Head of caudate nucleus (tissue), 42 donors: ENCODE measurements at regions not wholly inside any gene's neighbourhood (a gene's known extent, or its start where the extent isn't known, plus 50 kb on each side); places are given as distances from the start of the nearest gene placed in this dataset.
A peak's percentile ranks its signal among the peaks of the same experiment; 100 is the strongest.
"Not testable (repeated sequence)": the region's sequence is repeated elsewhere in the genome, so short reads cannot be mapped to it uniquely, and the experiment has no call there.

Source experiments
- DNase-seq, 42 donors: peaks; one replicate each; pipeline versions ENCODE4 v3.0.0 to v3.0.0-alpha.2; 2020 to 2021; ENCODE audit warnings: mixed read lengths in 7 of 42
- intact Hi-C: fragments of 100-400 bp; cut with DNase I; formaldehyde crosslinking; loops from one replicate; pipeline ENCODE4 v1.15.0; 2022

DNA sequence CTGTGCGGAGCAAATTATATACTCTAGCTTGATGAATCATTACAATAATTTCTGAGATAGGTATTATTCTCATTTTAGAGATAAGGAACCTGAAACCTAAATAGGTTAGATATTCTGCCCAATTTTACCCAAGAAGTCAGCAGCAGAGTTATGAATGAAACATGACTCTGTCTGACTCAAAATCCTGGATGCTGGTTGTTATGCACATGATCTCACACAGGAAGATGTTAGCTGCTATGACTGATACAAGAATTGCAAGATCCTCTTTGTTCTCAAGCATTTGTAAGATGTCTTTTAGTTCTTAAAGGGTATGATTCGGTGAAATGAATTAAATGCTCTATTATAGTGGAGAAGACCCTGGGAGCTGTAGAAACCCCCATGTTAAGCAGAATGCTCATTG, 447.8 kb downstream of the KIF2B start:
- intact Hi-C loops, result no loop called here
- DNase-seq, result no peak

DNA sequence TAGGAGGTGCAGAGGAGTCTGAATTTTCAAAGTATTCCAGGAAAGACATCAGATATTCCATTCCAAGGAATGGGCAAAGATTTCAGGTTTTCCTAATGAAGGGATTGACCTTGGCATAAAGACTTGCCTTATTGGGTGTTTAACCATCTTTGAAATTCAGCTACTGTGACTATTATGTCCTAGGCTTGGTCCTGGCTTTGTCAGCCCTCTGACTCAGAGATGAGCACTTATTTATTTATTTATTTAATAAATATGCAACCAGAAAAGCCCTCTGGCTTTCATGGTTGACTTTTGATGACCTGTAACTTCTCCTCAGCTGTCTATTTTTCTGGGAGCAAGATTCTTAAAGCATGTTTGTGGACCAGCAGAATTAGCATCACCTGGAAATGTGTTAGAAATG, 455.1 kb downstream of the KIF2B start:
- intact Hi-C loops, result no loop called here
- no peak for DNase-seq

DNA sequence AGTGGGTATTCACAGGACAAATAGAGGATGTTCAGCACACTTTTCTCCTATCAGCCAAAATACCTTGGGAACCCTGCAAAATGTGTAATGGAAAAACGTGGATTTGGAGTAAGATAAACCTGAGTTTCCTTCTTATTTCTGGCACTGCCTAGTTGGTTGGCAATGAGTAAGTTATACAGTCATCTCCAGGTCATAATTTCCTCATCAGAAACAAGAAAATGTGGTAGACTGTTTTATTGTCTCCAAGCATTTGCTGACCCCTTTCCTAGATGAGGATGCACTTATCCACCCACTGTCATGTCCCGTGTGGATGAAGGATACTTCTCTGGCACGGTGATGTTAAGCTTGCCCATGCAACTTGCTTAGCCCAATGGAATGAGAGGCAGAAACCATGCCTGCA, 458.0 kb downstream of the KIF2B start:
- intact Hi-C loops, result no loop called here
- DNase-seq, result no peak

DNA sequence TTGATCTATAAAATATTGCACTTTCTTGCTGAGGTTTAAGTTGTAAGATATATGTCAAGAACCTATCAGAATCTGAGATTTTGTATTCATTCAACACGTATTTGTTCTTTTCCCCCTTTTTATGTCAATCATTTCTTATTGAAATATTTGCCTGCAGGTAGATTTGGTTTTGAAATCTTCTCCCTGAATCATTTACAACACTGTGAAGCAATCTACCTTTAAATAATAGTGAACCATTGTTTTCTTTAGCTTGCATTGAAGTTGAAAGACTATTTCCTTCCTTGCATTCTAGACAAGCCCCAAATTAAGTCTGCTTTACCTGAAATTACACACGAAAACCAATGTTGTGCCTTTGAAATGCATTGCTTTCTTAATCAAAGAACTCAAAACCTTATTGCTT, 460.2 kb downstream of the KIF2B start:
- intact Hi-C loops, result no loop called here
- no peak for DNase-seq

DNA sequence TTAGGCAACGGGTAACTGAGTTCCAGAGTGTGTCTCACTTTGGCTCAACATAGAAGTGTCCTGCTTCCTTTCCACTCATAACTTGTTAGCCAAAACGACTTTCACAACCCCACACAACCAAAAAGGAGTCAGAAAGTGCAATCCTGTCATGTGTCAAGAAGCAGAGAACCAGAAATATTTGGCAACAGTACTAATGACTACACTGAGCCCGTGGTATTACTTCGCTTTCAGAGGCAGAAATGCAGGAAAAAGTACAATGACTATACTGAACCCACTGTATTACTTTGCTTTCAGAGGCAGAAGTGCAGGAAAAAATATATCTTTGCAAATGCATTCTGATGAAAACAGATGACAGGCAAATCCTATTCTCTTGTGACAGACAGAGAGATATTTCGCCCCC, 484.6 kb downstream of the KIF2B start:
- no peak for DNase-seq
- intact Hi-C loops, result no loop called here

DNA sequence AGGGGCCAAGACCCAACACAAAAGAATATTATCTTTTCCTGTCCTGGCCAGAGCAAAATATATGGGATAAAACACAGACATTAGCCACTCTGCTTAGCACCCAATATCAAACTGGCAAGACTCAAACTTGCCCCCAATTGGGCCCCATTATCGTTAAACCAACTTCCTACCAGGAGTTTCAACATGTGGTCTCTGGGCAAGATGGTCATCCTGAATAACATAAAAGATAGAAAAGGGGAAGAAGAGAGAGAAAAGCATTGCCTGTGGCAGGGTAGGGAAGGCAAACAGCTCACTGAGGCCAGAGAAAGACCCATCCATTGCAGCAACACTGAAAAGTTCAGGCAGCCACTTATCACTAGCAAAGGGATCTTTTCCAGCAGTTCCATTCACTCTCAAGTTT, 502.1 kb downstream of the KIF2B start:
- no peak for DNase-seq
- intact Hi-C loops, result no loop called here

DNA sequence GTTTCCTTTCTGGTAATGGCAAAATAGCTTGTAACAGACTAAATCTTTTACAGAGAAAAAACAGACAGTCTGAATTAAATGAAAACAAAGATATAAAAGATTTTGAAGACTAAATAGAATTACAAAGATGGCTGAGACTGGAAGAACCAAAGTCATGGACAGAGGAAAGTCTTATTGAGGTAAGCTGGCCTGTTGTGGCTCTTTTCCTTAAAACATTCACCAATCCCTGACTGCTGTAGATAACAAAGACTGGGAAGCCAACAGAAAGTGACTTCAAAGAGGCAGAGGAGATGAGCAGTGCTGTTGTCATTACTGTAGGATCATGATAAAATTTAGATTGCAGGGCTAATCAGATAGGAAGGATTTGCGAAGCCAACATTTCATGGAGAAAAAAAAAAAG, 517.0 kb downstream of the KIF2B start:
- intact Hi-C loops, result no loop called here
- no peak for DNase-seq

DNA sequence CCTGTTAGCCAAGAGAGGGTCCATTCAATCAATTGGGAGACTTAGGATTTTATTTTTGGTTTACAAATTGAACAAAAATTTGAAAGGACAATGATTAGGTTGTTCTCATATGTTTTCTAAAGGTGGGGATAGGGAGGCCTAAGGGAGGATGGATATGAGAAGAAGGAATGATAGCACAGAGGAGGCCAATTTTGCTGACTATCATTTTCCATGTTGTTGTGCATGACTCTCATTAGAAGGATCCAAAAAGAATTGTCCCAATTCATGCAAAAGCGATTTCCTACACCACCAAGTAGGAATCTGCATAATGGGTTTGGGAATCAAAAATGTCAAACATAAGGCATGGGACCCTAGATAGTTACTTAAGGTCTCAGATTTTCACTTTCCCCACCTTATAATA, 524.8 kb downstream of the KIF2B start:
- intact Hi-C loops, result no loop called here

DNA sequence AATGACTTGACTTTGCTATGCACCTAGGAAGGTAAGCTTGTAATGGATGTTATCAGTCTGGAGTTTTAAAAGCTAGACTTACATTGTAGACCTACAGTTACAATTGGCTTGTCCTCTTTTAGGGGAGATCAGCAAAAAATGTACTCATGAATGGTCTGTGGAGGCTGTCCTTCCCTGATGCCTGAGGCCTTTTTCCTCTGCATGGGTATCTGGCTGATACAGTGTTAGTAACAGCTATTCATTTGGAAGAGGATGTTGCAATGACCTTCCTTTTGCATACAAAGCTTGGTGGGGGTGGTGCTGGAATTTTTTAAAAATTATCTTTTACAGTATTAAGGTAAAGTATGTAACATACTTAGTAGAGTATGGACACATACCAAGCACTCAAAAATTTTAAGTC, 525.5 kb downstream of the KIF2B start:
- intact Hi-C loops, result no loop called here
- DNase-seq, result no peak

More for the DNA sequence above, 524.8 kb downstream of the KIF2B start:
- no peak for DNase-seq

DNA sequence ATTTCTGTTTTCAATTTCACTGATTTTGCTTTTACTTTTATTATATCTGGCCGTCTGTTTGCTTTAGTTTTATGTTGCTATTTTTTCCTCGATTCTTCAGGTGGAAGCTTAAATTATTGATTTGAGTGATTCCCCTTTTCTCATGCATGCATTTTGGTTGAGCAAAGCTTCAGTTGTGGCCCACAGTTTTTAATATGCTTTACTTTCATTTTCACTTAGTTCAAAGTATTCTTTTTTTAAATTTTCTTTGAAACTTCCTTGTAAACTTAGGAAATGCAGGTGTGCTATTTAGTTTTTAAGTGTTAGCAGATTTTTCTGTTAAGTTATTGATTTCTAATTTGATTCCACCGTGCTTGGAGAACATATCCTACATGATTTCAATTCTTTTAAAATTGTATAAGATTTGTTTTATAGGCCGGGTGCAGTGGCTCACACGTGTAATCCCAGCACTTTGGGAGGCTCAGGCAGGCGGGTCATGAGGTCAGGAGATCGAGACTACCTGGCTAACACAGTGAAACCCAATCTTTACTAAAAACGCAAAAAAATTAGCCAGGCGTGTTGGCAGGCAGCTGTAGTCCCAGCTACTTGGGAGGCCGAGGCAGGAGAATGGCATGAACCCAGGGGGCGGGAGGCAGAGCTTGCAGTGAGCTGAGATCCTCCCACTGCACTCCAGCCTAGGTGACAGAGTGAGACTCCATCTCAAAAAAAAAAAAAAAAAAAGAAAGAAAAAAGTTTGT, 531.2 kb downstream of the KIF2B start:
- intact Hi-C loops, result no loop called here
- DNase-seq, result no peak

DNA sequence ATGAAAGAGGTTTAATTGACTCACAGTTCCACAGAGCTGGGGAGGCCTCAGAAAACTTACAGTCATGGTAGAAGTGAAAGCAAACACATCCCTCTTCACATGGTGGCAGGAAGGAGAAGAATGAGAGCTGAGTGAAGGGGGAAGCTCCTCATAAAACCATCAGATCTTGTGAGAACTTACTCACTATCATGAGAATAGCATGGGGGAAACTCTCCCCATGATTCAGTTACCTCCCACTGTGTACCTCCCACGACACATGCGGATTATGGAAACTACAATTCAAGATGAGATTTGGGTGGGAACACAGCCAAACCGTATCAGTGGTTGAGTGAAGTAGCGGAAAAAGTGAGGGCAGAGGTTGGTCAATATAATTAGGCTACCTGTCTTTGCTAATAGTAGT, 538.3 kb downstream of the KIF2B start:
- intact Hi-C loops, DNase-seq: not testable (repeated sequence)

DNA sequence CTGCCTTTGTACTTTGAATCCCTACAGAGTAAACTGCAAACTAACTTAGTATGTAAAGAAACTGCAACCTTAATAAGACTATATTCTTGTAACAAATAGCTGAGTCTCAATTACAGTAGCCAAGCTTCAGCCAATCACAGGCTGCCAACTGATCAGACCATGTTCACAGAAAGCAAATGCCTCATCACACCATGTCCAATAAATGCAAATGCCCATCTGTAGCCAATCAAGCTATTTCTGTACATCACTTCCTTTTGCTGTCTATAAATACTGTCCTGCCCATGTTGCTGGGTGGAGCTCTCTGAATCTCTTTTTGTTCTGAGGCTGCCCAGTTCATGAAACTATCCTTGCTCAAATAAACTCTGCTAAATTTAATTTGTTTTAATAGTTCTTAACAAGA, 531.7 kb upstream of the TOM1L1 start:
- no peak for DNase-seq
- intact Hi-C loops, result no loop called here

DNA sequence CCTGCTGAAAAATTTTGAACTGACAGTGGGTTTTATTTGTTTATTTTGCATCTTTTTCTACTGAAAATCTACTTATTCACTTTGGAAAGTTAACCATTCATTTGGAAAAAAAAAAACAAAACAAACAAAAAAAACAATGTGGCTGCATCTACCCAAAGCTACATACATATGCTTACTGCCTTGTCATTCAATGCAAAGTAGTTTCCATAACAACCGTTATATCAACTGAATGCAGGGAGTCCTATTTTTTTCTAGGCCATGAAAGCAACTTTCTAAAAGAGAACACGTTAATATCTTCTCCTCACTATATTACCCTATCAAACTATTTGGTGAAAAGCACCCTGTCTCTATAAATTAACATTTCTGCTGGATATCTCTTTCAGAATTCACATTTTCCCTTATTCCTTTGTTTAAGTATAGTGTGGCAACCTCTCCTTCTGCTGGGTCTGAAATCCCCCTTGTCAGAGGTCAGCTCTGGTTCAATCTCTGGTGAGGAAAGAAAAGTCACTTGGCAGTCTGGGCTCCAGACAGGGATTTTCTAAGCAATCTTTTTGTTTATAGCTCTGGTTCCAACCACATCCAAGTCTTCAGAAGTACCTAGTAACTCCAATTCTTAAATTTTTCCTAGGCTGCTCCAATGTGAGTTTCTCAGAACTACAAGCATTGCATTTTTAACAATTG, 528.4 kb upstream of the TOM1L1 start:
- DNase-seq, result no peak
- intact Hi-C loops, result no loop called here

DNA sequence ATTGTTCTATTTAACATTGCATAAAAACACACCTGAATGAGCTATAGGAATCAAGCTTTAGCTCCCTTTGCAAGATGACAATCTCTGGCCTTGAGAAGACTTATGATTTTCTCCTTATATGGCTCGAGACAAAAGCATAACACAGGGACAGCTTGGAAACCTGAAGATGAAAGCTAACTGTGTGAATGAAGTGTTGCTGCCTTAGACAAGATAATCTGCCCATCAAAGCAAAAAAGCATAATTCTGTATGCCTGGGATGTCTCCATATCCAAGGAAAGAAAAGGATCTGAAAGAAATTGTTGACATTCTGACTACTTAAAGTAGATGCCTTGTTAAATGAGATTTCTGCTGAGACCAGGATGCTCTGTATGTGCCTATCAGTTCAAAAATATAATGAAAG, 526.7 kb upstream of the TOM1L1 start:
- no peak for DNase-seq
- intact Hi-C loops, result no loop called here

DNA sequence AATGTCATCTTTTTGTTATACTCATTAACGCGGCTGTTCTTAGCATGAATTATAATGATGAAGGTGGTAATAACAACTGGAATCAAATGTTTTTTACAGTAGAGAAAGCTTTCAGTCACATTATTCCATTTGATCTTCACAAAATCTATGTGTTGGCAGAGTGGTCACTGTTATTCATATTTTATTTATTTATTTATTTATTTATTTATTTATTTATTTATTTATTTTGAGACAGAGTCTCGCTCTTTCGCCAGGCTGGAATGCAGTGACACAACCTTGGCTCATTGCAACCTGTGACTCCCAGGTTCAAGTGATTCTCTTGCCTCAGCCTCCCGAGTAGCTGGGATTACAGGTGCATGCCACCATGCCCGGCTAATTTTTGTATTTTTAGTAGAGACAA, 524.2 kb upstream of the TOM1L1 start:
- DNase-seq, intact Hi-C loops: not testable (repeated sequence)

DNA sequence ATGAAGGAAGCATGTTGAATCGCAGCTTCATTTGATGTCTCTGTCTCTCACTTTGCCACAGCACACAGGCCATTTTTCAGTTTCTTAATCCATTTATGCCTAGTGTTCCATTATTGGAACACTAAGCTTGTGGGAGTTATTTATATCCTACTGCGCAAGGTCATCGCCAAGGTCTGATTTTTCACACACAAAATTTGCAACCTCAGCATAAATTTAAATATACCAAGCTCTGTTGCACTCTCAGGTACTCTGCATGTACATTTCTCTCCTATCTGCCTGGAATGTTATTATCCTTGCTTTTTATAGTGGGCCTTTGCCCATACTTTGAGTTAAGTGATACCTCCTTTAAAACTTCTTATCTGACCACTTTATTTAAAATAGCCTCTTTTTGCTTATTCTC, 519.2 kb upstream of the TOM1L1 start:
- intact Hi-C loops, result no loop called here
- DNase-seq, result no peak

DNA sequence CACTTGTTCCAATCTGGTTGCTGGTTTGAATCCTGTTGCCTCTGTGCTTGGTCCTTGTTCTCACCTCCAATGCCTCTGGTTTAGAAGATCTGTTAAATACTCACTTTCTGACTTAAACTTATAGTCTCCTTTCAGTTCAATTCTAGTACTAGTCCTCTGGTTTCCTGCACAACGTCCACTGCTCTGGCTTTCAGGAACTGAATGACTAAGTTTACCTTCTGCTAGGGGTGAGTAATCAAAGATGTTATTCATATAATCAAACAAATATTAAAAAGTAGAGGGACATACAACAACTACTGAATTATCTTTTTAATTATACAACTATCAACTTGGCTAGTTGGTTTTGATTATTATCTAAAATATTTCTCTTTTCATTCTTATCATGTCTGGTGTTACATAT, 496.4 kb upstream of the TOM1L1 start:
- intact Hi-C loops, result no loop called here
- DNase-seq, result no peak

DNA sequence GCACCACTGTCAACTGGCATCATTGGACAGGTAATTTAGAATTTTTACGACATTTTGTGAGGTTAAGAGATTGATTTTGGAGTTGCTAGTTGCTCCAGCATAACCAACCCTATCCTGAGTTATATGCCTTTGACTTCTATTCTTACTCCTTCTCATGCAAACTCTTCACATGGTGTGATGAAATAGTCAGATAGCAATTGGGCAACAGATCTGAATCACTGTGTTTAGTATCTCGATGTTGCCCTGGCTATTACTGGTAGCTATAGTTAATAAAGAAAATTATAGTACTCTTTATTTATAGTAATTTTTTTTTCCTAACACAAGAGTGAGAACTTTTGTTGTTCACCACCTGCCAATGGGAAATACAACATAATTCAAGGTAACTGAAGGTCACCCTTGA, 494.8 kb upstream of the TOM1L1 start:
- intact Hi-C loops, result no loop called here
- no peak for DNase-seq

DNA sequence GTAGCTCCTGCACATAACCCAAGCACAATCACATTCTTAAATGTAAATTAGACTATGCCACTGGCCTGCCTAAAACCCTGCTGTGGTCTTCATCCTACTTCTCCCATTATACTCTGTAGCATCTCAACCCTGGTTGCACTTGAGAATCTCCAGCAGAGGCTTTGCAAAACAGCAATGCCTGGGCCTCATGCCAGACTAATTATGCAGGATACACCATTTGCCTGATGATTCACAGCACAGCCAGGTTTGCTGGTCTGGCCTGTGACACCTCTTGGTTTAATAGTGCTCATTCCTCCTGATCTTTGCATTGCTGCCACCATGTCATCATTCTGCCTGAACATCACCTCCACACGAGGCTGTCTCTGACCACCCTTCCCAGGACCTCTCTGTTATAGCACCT, 491.9 kb upstream of the TOM1L1 start:
- peak in 17 of 42 donors; percentile 1 to 43 (median 14) for DNase-seq

DNA sequence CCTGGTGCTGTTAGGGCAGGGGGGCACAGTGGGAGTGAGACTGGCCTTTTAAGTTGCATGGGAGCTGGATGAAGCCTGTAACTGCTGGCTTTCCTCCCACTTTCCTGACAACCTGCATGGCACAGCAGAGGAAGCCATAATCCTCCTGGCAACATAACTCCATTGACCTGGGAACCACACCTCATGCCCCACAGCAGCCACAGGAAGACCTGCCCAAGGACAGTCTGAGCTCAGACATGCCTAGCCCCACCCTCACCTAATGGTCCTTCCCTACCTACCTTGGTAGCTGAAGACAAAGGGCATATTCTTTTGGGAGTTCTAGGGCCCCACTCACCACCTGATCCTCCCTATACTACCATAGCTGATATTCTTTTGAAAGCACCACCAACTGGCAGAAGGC, 482.2 kb upstream of the TOM1L1 start:
- intact Hi-C loops, result no loop called here
- no peak for DNase-seq

More for the DNA sequence above, 491.9 kb upstream of the TOM1L1 start:
- intact Hi-C loops, result no loop called here

DNA sequence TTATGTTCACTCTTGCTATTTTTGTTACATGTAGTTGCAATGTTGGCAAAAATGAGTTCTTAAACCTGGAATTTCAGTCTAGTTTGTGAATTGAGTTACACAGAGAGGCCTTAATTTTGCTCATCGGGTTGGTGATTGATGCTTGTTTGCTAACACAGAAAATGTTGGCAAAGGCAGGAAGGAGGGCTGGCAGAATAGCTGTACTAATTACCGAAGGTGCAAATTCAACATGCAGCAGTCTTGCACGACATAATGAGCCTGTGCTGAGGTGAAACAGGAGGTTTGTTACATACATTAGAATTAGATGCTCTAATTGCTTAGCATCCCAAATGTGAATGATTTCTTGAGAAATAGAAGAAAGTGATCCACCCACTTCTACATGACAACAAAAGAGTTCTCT, 475.0 kb upstream of the TOM1L1 start:
- intact Hi-C loops, result no loop called here

More for the DNA sequence above, 475.0 kb upstream of the TOM1L1 start:
- DNase-seq, result no peak
